ENCODE measurements at regions not wholly inside any gene's neighbourhood (a gene's known extent, or its start where the extent isn't known, plus 50 kb on each side); places are given as distances from the start of the nearest gene placed in this dataset.

GRCh38 chr19:30671622-30672051 lies 299.5 kb downstream of the ZNF536 start:
- H4K5ac ChIP-seq (ENCODE audit: insufficient read length, low read depth, low read length), result no peak overlapping the region
- H3K23me2 ChIP-seq (ENCODE audit: insufficient read length, low read depth, low read length, poor library complexity, severe bottlenecking), result no peaks in the 10 kb centered on the region
- H3K9me3 Mint-ChIP-seq, result no peaks in the 10 kb centered on the region; a peak in 1 of 5 replicates
- H3K79me2 ChIP-seq (ENCODE audit: insufficient read depth, low read length), result no peaks in the 10 kb centered on the region
- no peak overlapping the region for H2BK20ac ChIP-seq (ENCODE audit: low read depth, low read length, poor library complexity, severe bottlenecking)
- peaks cover 12% of the 10 kb centered on the region for H3K27me3 Mint-ChIP-seq (ENCODE audit: low read depth)
- no peak overlapping the region for H3K4me2 ChIP-seq (ENCODE audit: insufficient read depth, insufficient read length, low read length)
- H3K18ac ChIP-seq (ENCODE audit: insufficient read length, low read depth, low read length), result no peak overlapping the region
- no peak overlapping the region for H3K23ac ChIP-seq (ENCODE audit: insufficient read length, low read depth, low read length)
- no peaks in the 10 kb centered on the region for H3K79me1 ChIP-seq (ENCODE audit: insufficient read depth, low read depth, low read length, poor library complexity, severe bottlenecking)
- H3K36me3 Mint-ChIP-seq (ENCODE audit: insufficient read depth in 1 of 3, low read depth in 3 of 3), result no peaks in the 10 kb centered on the region
- no peak overlapping the region for H2BK5ac ChIP-seq (ENCODE audit: insufficient read length, low read length)
- TF ChIP-seq CTCF (conservative IDR thresholded peaks at IDR 0.05), result no peak
- H4K20me1 ChIP-seq (ENCODE audit: control insufficient read depth, insufficient read depth, insufficient read length), result no peaks in the 10 kb centered on the region
- H3K4me1 Mint-ChIP-seq, result peaks cover 7 to 10% of the 10 kb centered on the region in 2 experiments
- H3K4ac ChIP-seq (ENCODE audit: low read depth, low read length), result no peak overlapping the region
- no peaks in the 10 kb centered on the region for H3K27me3 ChIP-seq (ENCODE audit: insufficient read depth, low read length)
- WGBS (ENCODE audit: extremely low coverage, insufficient read length, low lambda C conversion rate), result no CpG with 5 or more reads among the region's 9 CpGs
- no peak overlapping the region for H4K91ac ChIP-seq (ENCODE audit: insufficient read length, low read depth, low read length)
- H3K4me1 ChIP-seq (ENCODE audit: insufficient read depth, low read length), result no peaks in the 10 kb centered on the region
- no peak overlapping the region for H2BK15ac ChIP-seq (ENCODE audit: low read depth, low read length)
- H3K56ac ChIP-seq (ENCODE audit: insufficient read length, low read depth, low read length), result no peak overlapping the region
- no peak overlapping the region for H2BK120ac ChIP-seq (ENCODE audit: low read depth, low read length, poor library complexity, severe bottlenecking)
- H3K9ac ChIP-seq (ENCODE audit: extremely low read depth, insufficient read length, low read length), result no peak overlapping the region
- no peak overlapping the region for H4K8ac ChIP-seq (replicated peaks; ENCODE audit: insufficient read length, low read depth, low read length)
- H3K14ac ChIP-seq (ENCODE audit: insufficient read depth, low read length), result no peak overlapping the region
- no peak overlapping the region for H3K27ac ChIP-seq (ENCODE audit: insufficient read length, low read depth, low read length)
- no peak overlapping the region for H2BK12ac ChIP-seq (ENCODE audit: insufficient read length, low read depth, low read length)
- DNase-seq, result no peak
- H3K27ac Mint-ChIP-seq, result peak overlapping the region in 1 of 3 experiments; percentile 98; a peak in 1 of 7 replicates
- no peak overlapping the region for H3T11ph ChIP-seq (ENCODE audit: low read length)
- H3K4me3 Mint-ChIP-seq, result no peak overlapping the region
- H3K9me3 ChIP-seq (ENCODE audit: control insufficient read depth, low read depth, low read length), result no peaks in the 10 kb centered on the region
- H2AFZ ChIP-seq (ENCODE audit: low read length), result no peak overlapping the region
- no peak overlapping the region for H2AK5ac ChIP-seq (ENCODE audit: insufficient read length, low read length)

All from H9 (cell line).